GM23338 (cell line): ENCODE measurements at regions not wholly inside any gene's neighbourhood (a gene's known extent, or its start where the extent isn't known, plus 50 kb on each side); places are given as distances from the start of the nearest gene placed in this dataset.

Source experiments
- ATAC-seq: fragments of 200-7000 bp; cut with Tn5 transposase; 3 replicates; pipeline ENCODE4 v1.9.1; 2020
- DNase-seq: peaks from one replicate; pipeline ENCODE4 v3.0.0-alpha.2; 2015; ENCODE audit warnings: low spot score
- H2AFZ ChIP-seq: fragments of 200-600 bp; sonication (generic); 2 replicates; pipeline ENCODE4 v1.8.0; 2016; ENCODE audit warnings: antibody characterized with exemption, mild to moderate bottlenecking, moderate library complexity
- H3F3A ChIP-seq: fragments of 200-600 bp; sonication (generic); replicated peaks from 2 replicates; pipeline ENCODE4 v1.8.0; 2017; ENCODE audit warnings: antibody characterized with exemption, mixed run types, low read depth
- H3K27ac ChIP-seq: fragments of 200-600 bp; sonication (generic); 2 replicates; pipeline ENCODE4 v1.6.1; 2016; ENCODE audit warnings: low read depth
- H3K27me3 ChIP-seq: fragments of 200-600 bp; sonication (generic); 2 replicates; pipeline ENCODE4 v1.8.0; 2016; ENCODE audit warnings: mild to moderate bottlenecking, mixed run types, moderate library complexity; ENCODE audit not compliant: insufficient read depth
- H3K36me3 ChIP-seq: fragments of 200-600 bp; sonication (generic); 2 replicates; pipeline ENCODE4 v1.8.0; 2016; ENCODE audit warnings: mild to moderate bottlenecking; ENCODE audit not compliant: insufficient read depth
- H3K4me1 ChIP-seq: fragments of 200-600 bp; sonication (generic); 2 replicates; pipeline ENCODE4 v1.8.0; 2016; ENCODE audit warnings: mild to moderate bottlenecking, moderate library complexity; ENCODE audit not compliant: insufficient read depth
- H3K4me2 ChIP-seq: fragments of 200-600 bp; sonication (generic); 2 replicates; pipeline ENCODE4 v1.7.1; 2017; ENCODE audit warnings: mixed run types
- H3K4me3 ChIP-seq: fragments of 200-600 bp; sonication (generic); 2 replicates; pipeline ENCODE4 v1.6.1; 2016; ENCODE audit warnings: mixed run types
- H3K79me2 ChIP-seq: fragments of 200-600 bp; sonication (generic); replicated peaks from 2 replicates; pipeline ENCODE4 v1.8.0; 2017; ENCODE audit warnings: mild to moderate bottlenecking; ENCODE audit not compliant: insufficient read depth
- H3K9me2 ChIP-seq: fragments of 200-600 bp; sonication (generic); 2 replicates; pipeline ENCODE4 v1.8.0; 2017; ENCODE audit not compliant: insufficient read depth
- H4K20me1 ChIP-seq: fragments of 200-600 bp; sonication (generic); replicated peaks from 2 replicates; pipeline ENCODE4 v1.8.0; 2017; ENCODE audit warnings: mild to moderate bottlenecking; ENCODE audit not compliant: insufficient read depth
- H3K27ac Mint-ChIP-seq: 2 replicates; pipeline ENCODE4 v1.8.0; 2020; ENCODE audit warnings: inconsistent platforms, mild to moderate bottlenecking, moderate library complexity, mixed read lengths
- H3K27me3 Mint-ChIP-seq: 3 replicates; pipeline ENCODE4 v1.8.0; 2022; ENCODE audit warnings: low read depth, mild to moderate bottlenecking, moderate library complexity, mixed read lengths, inconsistent platforms; ENCODE audit not compliant: insufficient read depth, poor library complexity
- H3K36me3 Mint-ChIP-seq: 3 replicates; pipeline ENCODE4 v1.8.0; 2021; ENCODE audit warnings: low read depth, mild to moderate bottlenecking, inconsistent platforms, moderate library complexity, mixed read lengths
- H3K4me1 Mint-ChIP-seq: 3 replicates; pipeline ENCODE4 v1.8.0; 2020; ENCODE audit warnings: mild to moderate bottlenecking, inconsistent platforms, mixed read lengths
- H3K4me3 Mint-ChIP-seq: 3 replicates; pipeline ENCODE4 v1.8.0; 2021; ENCODE audit warnings: moderate library complexity, mild to moderate bottlenecking, inconsistent platforms, mixed read lengths
- H3K9me3 Mint-ChIP-seq: 3 replicates; pipeline ENCODE4 v1.8.0; 2020; ENCODE audit warnings: moderate library complexity, mild to moderate bottlenecking, inconsistent platforms, mixed read lengths
- CREB1 ChIP-seq: fragments of 250-450 bp; sonication (Bioruptor Pico); IDR thresholded peaks from 2 replicates; pipeline ENCODE4 v1.5.0; 2020; ENCODE audit warnings: low read depth, mild to moderate bottlenecking, moderate library complexity
- EZH2 ChIP-seq: fragments of 200-600 bp; sonication (generic); IDR thresholded peaks from one replicate; pipeline ENCODE4 v1.8.0; 2017; ENCODE audit warnings: antibody characterized with exemption, mild to moderate bottlenecking, low read depth; ENCODE audit not compliant: unreplicated experiment
- EZH2phosphoT487 ChIP-seq: fragments of 200-600 bp; sonication (generic); IDR thresholded peaks from one replicate; pipeline ENCODE4 v1.8.1; 2018; ENCODE audit warnings: antibody characterized with exemption; ENCODE audit not compliant: unreplicated experiment
- JUNB ChIP-seq: IDR thresholded peaks from one replicate; pipeline ENCODE4 v1.6.1; 2016; ENCODE audit warnings: antibody characterized with exemption; ENCODE audit not compliant: unreplicated experiment
- NANOG ChIP-seq: IDR thresholded peaks from 2 replicates; pipeline ENCODE4 v1.6.1; 2016; ENCODE audit warnings: antibody characterized with exemption, borderline replicate concordance
- POLR2AphosphoS5 ChIP-seq: IDR thresholded peaks from 2 replicates; pipeline ENCODE4 v1.6.1; 2016; ENCODE audit warnings: antibody characterized with exemption, low read depth
- STAT1 ChIP-seq: IDR thresholded peaks from one replicate; pipeline ENCODE4 v1.6.1; 2016; ENCODE audit warnings: antibody characterized with exemption; ENCODE audit not compliant: unreplicated experiment
- ZNF114 ChIP-seq: fragments of 250-450 bp; sonication (Bioruptor Pico); IDR thresholded peaks from 2 replicates; pipeline ENCODE4 v1.5.0; 2020; ENCODE audit warnings: mild to moderate bottlenecking, moderate library complexity
- ZNF331 ChIP-seq: fragments of 250-450 bp; sonication (Bioruptor Pico); IDR thresholded peaks from 2 replicates; pipeline ENCODE4 v1.5.0; 2020; ENCODE audit warnings: low read depth, mild to moderate bottlenecking, moderate library complexity
- TF ChIP-seq, protein P1 (sequence below): fragments of 250-450 bp; sonication (Bioruptor Pico); IDR thresholded peaks from 2 replicates; pipeline ENCODE4 v1.5.0; 2020; ENCODE audit warnings: mild to moderate bottlenecking, moderate library complexity
- TF ChIP-seq, protein P2 (sequence below): IDR thresholded peaks from 2 replicates; pipeline ENCODE4 v1.6.1; 2016; ENCODE audit warnings: antibody characterized with exemption
- TF ChIP-seq, protein P3 (sequence below): IDR thresholded peaks from one replicate; pipeline ENCODE4 v1.6.1; 2018; ENCODE audit warnings: antibody characterized with exemption; ENCODE audit not compliant: unreplicated experiment
- TF ChIP-seq, protein P4 (sequence below), 2 experiments: fragments of 200-600 bp in 1 of 2; sonication (generic) in 1 of 2; conservative IDR thresholded peaks; 2 replicates each; pipeline versions ENCODE4 v1.5.1 to v1.6.1; 2016 to 2017; ENCODE audit warnings: antibody characterized with exemption in 2 of 2, low read depth in 2 of 2, mild to moderate bottlenecking in 2 of 2, moderate library complexity in 1 of 2

- ATAC-seq (no peak), DNase-seq (no peak)
- Mint-ChIP-seq H3K4me1 (no peaks in the 10 kb centered on the region), H3K27ac (no peak overlapping the region), H3K9me3 (peaks cover 12% of the 10 kb centered on the region; the same call in 2 of the 3 replicates), H3K36me3 (no peaks in the 10 kb centered on the region), H3K27me3 (no peaks in the 10 kb centered on the region), H3K4me3 (no peak overlapping the region)
- Histone ChIP-seq H3K27ac (no peak overlapping the region), H3K9me2 (no peaks in the 10 kb centered on the region), H3K36me3 (no peaks in the 10 kb centered on the region), H3K27me3 (no peaks in the 10 kb centered on the region), H4K20me1 (no peaks in the 10 kb centered on the region), H3F3A (no peaks in the 10 kb centered on the region), H3K79me2 (no peaks in the 10 kb centered on the region), H3K4me3 (no peak overlapping the region), H3K4me1 (no peaks in the 10 kb centered on the region), H3K4me2 (no peak overlapping the region), H2AFZ (no peak overlapping the region)
- TF ChIP-seq CREB1 (no peak), ZNF114 (no peak), ZNF331 (CRISPR knock-in tag) (no peak), EZH2phosphoT487 (no peak), POLR2AphosphoS5 (no peak), EZH2 (no peak), JUNB (no peak), NANOG (no peak), STAT1 (no peak)
- TF ChIP-seq, protein P1, sequence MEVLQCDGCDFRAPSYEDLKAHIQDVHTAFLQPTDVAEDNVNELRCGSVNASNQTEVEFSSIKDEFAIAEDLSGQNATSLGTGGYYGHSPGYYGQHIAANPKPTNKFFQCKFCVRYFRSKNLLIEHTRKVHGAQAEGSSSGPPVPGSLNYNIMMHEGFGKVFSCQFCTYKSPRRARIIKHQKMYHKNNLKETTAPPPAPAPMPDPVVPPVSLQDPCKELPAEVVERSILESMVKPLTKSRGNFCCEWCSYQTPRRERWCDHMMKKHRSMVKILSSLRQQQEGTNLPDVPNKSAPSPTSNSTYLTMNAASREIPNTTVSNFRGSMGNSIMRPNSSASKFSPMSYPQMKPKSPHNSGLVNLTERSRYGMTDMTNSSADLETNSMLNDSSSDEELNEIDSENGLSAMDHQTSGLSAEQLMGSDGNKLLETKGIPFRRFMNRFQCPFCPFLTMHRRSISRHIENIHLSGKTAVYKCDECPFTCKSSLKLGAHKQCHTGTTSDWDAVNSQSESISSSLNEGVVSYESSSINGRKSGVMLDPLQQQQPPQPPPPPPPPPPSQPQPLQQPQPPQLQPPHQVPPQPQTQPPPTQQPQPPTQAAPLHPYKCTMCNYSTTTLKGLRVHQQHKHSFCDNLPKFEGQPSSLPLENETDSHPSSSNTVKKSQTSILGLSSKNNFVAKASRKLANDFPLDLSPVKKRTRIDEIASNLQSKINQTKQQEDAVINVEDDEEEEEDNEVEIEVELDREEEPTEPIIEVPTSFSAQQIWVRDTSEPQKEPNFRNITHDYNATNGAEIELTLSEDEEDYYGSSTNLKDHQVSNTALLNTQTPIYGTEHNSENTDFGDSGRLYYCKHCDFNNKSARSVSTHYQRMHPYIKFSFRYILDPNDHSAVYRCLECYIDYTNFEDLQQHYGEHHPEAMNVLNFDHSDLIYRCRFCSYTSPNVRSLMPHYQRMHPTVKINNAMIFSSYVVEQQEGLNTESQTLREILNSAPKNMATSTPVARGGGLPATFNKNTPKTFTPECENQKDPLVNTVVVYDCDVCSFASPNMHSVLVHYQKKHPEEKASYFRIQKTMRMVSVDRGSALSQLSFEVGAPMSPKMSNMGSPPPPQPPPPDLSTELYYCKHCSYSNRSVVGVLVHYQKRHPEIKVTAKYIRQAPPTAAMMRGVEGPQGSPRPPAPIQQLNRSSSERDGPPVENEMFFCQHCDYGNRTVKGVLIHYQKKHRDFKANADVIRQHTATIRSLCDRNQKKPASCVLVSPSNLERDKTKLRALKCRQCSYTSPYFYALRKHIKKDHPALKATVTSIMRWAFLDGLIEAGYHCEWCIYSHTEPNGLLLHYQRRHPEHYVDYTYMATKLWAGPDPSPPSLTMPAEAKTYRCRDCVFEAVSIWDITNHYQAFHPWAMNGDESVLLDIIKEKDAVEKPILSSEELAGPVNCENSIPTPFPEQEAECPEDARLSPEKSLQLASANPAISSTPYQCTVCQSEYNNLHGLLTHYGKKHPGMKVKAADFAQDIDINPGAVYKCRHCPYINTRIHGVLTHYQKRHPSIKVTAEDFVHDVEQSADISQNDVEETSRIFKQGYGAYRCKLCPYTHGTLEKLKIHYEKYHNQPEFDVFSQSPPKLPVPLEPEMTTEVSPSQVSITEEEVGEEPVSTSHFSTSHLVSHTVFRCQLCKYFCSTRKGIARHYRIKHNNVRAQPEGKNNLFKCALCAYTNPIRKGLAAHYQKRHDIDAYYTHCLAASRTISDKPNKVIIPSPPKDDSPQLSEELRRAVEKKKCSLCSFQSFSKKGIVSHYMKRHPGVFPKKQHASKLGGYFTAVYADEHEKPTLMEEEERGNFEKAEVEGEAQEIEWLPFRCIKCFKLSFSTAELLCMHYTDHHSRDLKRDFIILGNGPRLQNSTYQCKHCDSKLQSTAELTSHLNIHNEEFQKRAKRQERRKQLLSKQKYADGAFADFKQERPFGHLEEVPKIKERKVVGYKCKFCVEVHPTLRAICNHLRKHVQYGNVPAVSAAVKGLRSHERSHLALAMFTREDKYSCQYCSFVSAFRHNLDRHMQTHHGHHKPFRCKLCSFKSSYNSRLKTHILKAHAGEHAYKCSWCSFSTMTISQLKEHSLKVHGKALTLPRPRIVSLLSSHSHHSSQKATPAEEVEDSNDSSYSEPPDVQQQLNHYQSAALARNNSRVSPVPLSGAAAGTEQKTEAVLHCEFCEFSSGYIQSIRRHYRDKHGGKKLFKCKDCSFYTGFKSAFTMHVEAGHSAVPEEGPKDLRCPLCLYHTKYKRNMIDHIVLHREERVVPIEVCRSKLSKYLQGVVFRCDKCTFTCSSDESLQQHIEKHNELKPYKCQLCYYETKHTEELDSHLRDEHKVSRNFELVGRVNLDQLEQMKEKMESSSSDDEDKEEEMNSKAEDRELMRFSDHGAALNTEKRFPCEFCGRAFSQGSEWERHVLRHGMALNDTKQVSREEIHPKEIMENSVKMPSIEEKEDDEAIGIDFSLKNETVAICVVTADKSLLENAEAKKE, result no peak
- TF ChIP-seq, protein P2, sequence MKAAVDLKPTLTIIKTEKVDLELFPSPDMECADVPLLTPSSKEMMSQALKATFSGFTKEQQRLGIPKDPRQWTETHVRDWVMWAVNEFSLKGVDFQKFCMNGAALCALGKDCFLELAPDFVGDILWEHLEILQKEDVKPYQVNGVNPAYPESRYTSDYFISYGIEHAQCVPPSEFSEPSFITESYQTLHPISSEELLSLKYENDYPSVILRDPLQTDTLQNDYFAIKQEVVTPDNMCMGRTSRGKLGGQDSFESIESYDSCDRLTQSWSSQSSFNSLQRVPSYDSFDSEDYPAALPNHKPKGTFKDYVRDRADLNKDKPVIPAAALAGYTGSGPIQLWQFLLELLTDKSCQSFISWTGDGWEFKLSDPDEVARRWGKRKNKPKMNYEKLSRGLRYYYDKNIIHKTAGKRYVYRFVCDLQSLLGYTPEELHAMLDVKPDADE, result no peak
- TF ChIP-seq, protein P3, sequence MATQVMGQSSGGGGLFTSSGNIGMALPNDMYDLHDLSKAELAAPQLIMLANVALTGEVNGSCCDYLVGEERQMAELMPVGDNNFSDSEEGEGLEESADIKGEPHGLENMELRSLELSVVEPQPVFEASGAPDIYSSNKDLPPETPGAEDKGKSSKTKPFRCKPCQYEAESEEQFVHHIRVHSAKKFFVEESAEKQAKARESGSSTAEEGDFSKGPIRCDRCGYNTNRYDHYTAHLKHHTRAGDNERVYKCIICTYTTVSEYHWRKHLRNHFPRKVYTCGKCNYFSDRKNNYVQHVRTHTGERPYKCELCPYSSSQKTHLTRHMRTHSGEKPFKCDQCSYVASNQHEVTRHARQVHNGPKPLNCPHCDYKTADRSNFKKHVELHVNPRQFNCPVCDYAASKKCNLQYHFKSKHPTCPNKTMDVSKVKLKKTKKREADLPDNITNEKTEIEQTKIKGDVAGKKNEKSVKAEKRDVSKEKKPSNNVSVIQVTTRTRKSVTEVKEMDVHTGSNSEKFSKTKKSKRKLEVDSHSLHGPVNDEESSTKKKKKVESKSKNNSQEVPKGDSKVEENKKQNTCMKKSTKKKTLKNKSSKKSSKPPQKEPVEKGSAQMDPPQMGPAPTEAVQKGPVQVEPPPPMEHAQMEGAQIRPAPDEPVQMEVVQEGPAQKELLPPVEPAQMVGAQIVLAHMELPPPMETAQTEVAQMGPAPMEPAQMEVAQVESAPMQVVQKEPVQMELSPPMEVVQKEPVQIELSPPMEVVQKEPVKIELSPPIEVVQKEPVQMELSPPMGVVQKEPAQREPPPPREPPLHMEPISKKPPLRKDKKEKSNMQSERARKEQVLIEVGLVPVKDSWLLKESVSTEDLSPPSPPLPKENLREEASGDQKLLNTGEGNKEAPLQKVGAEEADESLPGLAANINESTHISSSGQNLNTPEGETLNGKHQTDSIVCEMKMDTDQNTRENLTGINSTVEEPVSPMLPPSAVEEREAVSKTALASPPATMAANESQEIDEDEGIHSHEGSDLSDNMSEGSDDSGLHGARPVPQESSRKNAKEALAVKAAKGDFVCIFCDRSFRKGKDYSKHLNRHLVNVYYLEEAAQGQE, result no peak
- TF ChIP-seq, protein P4, sequence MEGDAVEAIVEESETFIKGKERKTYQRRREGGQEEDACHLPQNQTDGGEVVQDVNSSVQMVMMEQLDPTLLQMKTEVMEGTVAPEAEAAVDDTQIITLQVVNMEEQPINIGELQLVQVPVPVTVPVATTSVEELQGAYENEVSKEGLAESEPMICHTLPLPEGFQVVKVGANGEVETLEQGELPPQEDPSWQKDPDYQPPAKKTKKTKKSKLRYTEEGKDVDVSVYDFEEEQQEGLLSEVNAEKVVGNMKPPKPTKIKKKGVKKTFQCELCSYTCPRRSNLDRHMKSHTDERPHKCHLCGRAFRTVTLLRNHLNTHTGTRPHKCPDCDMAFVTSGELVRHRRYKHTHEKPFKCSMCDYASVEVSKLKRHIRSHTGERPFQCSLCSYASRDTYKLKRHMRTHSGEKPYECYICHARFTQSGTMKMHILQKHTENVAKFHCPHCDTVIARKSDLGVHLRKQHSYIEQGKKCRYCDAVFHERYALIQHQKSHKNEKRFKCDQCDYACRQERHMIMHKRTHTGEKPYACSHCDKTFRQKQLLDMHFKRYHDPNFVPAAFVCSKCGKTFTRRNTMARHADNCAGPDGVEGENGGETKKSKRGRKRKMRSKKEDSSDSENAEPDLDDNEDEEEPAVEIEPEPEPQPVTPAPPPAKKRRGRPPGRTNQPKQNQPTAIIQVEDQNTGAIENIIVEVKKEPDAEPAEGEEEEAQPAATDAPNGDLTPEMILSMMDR (conservative IDR thresholded peaks at IDR 0.05; ENCODE audit: low read depth in 2 of 2), result no peak
Observed at GRCh38 chr6:153580776-153581175, 449.7 kb upstream of the RGS17 start.
